Fibroblast of gingiva (primary cell): ENCODE measurements at regions not wholly inside any gene's neighbourhood (a gene's known extent, or its start where the extent isn't known, plus 50 kb on each side); places are given as distances from the start of the nearest gene placed in this dataset.

Source experiments
- DNase-seq: peaks from one replicate; pipeline ENCODE4 v3.0.0-alpha.2; 2011; ENCODE audit warnings: low read depth

DNA sequence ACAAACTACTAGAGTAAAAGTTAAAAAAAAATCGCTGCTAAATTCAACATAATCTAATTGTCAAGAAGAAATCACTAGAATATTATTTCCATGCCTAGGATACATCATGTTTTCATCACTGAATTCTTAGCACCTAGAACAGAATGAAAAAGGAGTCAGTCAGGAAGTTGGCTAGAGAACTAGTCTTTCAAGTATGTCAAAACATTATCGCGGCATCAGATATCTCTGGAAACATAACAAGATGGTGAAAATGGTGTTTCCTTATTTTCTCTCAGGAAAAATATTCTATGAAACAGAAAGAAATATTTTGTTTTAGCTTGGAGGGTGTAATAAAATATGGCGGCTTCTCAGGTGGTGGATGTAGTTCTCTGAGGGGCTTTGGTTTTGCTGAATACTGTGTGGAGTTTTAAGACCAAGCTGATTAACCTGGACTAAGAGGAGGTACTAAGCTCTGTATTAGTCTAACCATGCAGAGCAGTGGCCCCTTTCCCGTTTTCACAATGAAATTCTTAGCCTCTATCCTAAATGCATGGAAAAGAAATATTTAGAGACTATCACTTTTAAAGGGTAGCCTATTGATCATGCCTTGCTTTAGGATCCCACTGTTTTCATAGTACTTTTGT, 205.6 kb downstream of the MDFIC start:
- DNase-seq = no peak

DNA sequence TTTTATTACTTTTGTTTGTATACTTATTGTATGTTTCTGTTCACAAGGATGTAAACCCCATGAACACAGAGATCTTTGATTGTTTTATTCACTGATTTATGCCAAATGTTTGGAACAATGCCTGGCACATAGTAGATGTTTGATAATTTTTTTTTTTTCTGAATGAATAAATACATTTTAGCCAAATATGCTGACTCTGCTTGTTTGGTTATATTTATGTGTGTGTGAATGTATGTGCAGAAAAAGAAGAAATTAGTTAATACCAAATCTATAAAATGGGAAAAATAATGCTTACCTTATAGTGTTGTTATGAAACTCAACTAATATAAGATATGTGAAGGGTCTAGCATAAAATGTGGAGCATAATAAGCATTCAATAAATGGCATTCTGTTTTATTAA, 203.9 kb downstream of the MDFIC start:
- no peak for DNase-seq

DNA sequence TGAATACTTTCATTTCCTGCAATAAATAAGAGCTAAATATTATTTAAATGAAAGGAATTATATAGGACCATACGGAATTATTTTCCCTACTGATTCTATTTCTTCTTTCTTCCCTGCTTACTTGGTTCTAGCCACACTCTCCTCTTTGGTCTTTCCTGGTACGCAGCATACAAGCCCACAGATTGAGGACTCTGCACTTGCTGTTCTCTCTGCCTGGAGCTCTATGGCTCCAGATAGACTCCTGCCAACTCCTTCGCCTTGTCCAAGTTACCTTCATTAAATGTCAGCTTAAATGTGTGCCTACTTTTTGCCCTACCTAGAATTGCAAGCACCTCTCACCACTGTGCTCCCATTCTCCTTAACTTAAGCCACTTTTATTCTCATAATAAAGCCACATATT, 203.4 kb downstream of the MDFIC start:
- DNase-seq = no peak

DNA sequence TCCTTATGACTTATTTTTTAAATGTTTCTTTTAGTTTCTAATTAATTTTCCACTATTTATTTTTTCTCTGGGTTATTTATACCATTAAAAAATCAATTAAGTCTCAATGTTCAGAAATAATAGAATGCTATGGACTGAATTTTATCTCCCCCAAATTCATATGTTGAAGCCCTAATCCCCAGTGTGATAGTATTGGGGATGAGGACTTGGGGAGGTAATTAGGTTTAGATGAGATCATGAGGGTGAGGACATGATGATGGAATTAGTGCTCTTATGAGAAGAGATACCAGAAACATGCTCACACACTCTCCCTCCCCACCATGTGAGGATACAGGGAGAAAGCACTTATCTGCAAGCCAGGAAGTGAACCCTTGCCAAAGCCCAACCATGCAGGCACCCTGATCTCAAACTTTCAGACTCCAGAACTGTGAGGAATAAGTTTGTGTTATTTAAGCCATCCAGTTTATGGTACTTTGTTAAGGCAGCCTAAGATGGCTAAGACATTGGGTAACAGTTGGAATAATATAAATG, 202.6 kb downstream of the MDFIC start:
- DNase-seq = no peak

DNA sequence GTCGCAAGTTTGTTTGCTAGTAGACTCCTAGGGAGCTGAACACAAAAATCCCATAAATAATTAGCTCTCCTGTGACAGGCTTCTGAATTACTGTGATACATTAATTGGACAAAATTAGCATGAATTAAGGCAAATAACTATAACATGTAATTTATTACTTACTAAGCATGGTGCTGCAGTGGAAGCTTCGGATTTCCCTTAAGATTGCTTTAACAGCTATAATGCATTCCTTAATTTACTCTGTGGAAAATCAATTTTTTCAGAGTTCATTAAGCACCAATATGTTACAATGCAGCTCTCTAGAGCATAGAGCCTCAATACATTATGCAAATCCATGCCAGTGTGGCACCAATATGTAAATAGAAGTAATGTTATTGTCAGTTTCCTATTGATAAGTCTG, 201.5 kb downstream of the MDFIC start:
- DNase-seq = no peak

DNA sequence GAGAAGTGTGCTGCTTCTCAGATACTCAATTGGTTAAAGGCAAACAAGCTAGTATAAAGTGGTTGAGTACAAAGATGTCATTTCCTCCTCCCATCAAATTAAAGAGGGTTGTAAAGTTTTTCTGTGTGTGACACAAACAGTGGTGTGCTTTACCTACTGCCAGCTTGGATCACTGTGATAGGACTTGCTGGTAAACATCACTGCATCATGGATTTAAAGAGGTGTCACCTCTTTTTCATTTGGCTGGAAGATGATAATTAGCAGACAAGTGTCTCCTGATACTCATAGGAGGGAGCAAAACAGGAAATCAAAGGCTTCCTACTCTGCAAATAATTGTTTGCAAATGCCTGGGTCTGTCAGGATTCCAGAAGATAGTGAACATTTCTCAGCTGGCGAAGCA, 200.5 kb downstream of the MDFIC start:
- DNase-seq = no peak

DNA sequence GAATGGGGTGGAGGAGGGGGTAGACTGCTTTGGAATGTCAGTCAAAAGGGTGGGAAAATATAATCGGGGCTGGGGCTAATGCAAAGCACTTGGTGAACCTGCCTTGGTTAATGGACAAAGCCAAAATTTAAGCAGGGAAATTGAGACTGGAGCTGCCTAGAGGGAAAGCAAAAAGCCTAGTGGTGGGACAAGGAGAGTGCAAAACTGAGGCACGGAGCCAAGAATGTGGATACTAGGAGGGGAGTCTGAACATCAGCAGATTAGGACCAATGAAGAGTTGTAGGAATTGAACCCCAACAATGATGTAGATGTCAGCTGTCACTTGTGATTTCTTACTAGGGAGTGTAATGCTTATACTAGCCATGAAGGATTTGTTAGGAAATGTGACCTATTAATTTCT, 195.9 kb downstream of the MDFIC start:
- DNase-seq = no peak

DNA sequence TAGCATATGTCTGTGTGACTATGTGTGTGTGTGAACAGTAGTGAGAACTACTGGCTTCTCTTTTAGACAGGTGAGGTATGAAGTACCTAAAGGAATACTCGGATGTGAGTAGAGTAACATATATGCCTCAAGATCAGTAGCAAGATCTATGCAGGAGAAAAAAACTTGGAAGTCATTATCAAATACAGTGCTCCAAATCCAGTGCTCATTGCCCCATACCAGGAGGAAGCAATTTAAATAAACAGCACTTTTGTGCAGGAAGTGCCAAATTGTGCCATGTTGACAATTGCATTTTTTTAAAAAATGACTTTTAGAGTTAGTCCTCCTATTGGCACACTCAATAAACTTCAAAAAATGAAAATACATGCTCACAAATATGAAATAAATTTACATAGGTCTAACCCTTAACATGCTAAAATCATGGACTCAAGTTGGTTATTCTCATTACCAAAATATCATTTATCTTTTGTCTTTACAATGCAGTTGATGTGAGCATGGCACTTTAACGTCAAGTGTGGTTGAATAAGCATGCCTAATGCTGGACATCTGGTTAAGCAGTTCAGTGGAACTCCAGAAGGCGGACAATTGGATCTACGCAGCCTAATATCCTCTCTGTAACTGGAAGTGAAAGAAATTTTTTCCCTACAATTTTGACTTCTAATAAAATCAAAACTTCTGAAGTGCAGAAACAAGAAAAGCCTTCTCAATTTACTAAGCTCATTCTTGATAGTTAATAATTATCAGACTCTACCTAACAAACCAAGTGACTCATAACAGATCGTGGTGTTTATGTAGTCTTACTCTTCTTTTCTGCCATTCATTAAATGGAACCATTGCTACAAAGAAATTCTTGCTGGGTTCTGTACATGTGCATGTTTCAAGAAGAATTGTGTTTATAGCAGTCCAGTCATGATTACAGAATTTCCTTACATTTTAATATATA, 195.2 kb downstream of the MDFIC start:
- DNase-seq = no peak

DNA sequence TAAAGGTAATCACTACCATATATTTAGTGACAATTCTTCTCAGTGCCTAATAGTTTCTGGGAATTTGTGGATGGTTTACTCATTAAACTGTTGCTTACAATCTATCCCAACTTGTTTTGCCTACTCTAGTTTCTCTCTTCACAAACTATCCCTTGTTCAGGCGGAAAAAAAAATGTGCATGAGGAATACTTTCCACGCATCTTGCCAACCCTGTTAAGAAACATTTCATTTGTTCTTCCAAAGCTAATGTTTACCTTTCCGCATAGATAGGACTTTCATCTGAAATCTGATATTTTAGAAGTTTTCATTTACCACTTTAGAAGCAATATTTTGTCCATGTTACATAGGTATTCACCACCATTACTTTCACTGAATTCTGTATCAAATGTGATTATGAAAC, 191.9 kb downstream of the MDFIC start:
- DNase-seq = peak; percentile 81

DNA sequence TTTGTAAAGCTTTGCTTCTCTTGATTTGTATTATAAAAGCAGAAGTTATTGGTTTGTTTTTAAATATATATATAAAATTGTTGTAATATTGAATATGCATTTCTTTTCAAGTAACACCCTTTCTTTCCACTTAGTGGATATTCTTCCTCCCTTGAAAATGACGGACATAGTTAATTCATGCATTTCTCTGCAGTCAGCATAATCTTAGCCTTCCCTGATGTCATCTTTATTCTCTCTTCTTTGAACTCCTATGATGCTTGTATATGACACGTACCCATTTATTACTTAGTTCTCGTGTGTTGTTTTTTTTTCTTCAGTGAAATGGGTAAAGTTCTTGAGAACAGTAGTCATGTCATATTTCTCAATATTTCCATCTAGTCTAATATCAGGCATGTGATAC, 191.2 kb downstream of the MDFIC start:
- no peak for DNase-seq

DNA sequence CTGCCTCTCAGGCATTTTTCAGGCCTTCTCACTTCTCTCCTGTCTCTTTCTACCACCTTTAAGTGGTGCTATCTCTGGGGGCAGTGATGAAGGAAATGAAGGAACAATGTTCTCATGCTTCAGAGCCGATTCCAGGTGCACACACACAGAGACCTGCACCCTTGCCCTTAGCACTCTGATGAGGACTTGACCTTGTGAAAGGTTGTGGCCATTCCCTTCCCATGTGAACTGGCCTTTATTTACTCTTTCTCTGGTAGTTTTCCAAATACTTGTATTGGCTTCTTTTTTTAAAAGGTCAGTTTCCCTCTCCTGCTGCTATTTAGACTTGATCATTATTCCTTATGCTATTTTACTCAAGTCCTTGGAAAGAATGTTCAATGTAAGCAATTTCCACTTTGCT, 188.6 kb downstream of the MDFIC start:
- no peak for DNase-seq

DNA sequence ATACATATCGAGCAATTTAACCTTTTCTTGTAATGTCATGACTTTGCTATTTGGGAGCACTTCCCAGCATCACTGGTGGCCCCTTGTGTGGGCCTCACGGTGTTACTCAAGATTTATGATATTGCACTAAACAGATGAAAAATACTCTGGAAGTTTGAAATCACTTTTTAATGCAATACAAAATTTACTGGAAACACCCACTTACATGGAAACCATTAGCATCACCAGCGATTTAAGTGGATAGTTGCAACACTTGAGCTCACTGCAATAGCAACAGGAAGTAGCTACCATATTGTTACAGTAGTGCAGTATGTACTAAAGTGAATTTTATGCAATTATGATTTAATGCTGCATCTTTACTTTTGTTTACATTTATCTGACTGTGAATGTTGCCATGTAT, 184.4 kb downstream of the MDFIC start:
- DNase-seq = no peak

DNA sequence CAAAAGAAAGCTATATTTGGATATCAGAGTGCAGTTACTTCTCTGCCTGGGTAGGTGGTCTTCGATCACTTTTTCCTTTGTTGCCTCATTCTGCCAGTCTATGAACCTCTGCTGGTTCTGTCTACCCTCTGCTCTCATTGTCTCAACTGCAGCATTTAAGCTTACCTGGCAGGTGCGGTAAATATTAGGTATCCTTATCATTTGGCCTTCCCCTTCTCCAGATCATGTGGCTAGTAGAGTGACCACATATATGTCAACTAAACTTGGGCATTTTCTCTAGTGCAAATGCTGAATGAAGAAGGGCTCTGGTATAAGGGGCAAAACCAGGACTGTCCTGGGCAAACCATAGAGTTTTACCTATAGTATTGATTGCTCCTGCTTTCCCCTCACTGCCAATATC, 180.8 kb downstream of the MDFIC start:
- no peak for DNase-seq

DNA sequence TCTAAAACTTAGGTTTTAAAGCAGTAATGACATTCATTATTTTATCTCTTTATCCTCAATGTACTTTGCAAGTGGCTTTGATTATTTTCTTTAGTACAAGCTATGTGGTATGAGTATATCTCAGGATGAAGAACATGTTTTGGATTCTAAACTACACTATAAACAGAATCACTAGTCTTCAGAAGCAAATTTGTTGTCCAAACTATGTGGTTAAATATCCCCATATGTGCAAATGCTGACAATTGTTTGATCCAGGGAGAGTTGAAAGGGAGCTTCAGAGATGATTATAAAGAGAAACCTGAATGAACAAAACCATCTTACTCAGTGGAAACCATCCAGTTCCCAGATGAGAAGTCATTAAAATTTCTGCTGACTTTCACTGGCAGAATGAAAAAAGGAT, 179.3 kb downstream of the MDFIC start:
- DNase-seq = peak; percentile 8

DNA sequence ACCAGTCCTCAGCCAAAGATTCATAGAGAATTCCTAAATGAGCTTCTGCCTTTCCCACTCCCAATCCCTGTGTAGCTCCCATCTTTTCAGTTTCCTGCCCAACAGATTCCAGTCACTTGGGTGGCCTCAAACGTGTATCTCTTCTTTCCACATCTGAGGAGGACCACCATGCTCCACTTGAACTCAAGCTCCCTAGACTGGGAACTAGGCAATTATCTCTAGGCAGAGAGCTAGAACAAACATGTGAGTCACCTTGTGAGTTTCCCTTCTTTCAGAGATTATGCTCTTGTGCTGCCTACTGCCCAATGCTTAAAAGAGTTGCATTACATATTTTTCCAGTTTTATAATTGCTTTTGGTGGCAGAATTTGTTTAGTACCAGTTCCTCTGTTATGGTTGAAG, 178.0 kb downstream of the MDFIC start:
- peak; percentile 55 for DNase-seq

DNA sequence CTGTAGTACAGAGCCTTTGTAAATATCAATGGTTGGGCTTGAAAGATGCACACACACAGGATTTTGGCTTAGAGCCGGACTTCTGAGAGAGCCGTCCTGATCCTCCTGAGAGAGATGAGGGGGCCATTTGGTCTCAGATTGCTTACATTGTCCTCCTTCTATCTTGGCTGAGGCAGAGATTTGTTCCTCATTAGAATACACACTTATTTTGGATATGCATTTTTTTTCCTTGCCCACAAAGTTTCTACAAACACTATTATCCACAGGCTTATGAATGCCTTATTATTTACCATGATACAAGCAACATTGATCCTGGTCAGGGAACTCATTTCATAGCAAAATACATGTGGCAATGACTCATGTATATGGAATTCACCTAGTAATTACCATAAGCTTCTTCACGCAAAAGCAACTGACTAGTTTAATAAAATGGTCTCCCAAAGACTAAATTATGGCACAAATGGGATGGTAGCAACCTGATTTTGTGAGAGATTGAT, 175.3 kb downstream of the MDFIC start:
- DNase-seq = peak; percentile 67

DNA sequence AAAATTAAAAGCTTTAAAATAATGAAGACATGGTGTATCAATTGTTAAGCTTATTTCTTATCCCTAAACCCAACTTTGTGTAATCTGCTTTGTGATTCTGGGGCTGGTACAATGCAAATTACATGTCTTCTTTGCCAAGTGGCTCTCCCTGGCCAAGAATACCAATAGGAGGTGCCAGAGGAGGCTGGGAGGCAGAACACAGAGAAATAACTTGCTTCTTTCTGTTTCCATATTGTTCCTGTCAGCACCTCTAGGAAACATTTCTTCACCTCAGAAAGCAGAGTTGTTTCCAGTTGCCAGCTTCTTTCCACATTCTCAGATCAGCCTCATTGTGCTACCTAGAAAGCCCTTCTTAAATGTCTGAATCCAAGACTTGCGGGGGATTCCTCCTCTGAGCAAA, 174.4 kb downstream of the MDFIC start:
- peak; percentile 36 for DNase-seq

DNA sequence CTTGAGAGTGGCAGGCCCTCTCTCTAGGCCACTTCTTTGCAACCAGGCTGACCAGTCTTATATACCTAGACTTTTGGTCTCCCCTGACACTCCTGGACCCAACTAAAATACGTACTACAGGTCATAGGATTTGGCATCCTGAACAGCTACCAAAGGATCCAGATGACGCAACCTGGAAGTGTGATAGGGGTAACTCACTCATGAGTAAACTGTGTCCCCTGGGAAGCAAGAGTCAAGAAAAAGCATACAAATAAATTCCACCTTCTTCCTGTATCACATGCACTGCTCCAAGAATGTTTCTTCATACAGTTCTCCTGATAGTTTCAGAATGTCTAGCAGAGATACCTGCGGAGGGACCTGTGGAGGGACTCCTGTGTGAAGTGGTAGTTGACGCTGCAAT, 172.3 kb downstream of the MDFIC start:
- peak; percentile 58 for DNase-seq

DNA sequence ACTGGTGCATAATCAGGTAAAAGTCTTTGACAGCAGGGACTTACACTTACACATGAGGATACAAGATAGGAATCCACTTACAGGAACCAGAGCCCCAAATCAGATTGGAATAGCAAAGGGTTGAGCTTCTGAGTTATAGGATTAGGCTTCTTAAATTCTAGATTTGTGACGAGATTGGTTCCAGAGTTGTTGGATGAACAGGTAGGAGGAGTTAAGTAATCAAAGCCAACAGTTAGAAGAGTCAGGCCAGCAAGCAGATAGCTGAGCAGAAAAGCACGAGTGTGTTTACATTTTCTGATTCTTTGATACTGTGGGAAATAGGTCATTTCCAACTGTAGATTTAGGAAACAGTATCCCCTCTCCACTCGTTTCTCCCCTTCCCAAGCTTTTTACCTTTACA, 167.0 kb downstream of the MDFIC start:
- no peak for DNase-seq

DNA sequence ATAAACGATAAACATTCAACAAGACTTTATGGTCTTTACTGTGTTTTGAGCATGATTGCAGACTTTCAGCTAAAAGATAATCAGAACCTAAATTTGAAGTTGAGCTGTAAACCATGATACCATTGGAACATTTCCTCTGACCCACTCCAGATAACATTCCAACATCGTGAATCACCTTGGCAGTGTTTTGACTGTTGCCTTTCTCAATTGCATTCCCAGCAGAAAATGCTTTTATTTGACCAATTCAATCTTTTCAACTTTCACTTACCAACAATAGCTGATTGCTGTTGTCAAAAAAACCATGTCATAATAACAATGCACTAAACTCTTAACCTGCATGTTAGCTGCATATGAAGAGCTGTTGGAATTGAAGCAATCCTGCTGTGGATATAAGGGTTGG, 165.5 kb downstream of the MDFIC start:
- DNase-seq = peak; percentile 77

DNA sequence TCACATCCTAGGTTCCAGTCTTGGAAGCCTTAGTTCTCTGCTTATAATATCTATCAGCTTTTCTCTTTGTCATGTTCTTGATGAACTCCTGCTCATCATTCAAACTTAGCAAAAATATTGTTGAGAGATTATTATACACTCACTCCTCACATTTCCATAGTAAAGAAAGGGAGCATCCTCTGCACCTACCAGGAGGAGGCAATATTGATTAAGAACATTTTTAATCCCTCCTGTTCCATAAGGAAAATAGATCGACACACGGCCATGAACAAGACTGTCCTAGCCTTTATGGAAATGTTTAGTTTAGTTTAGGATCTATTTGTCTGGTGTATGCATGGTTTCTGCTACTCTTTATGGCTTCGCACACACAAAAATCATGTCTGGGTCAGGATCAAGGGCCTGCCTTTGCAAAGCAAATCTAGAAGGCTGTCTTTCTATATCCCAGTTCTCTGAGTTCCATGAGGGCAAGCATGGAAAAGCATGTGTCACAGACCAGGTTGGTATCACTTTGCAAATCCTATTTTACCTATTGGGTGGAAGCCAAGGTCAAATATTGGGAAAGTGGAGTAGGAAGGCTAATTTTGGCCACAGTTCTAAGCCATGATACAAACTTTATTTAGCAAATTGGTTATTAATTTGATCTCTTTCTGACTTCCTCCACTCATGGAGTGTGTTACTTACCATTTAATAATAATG, 164.4 kb downstream of the MDFIC start:
- DNase-seq = no peak

DNA sequence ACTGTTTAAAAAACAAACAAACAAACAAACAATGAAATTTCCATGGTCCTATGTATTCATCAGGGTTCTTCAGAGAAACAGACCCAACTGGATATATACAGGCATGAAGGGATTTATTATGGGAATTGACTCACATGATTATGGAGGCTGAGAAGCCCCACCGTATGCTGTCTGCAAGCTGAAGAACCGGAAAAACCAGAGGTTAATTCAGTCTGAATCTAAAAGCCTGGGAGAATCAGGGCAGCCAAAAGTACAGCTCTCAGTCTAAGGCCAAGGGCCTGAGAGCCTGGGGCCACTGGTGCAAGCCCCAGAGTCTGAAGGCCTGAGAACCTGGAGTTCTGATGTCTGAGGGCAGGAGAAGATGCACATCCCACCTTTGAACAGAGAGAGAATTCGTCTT, 163.5 kb downstream of the MDFIC start:
- DNase-seq = no peak

DNA sequence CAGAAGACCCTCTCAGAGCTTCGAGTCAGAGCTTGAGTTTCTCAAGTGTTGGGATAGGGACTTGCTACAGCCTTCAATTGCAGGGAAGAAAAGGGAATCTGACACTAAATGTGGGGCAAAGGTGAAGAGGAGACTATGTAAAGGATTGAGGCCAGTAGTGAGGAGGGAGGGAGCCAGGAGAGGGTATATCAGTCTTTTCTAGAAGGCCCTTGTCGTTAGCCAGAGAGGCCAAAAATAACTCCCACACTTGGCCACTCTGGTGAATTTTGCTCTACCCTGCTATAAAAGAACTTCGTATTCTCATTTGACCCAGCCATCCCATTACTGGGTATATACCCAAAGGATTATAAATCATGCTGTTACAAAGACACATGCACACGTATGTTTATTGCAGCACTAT, 162.0 kb downstream of the MDFIC start:
- DNase-seq = no peak
